HepG2 (cell line): ENCODE measurements at regions not wholly inside any gene's neighbourhood (a gene's known extent, or its start where the extent isn't known, plus 50 kb on each side); places are given as distances from the start of the nearest gene placed in this dataset.
A peak's percentile ranks its signal among the peaks of the same experiment; 100 is the strongest.

Source experiments
- ATF7 ChIP-seq, 2 experiments: fragments of 450-650 bp in 1 of 2; sonication (generic) in 1 of 2; formaldehyde crosslinking in 1 of 2; IDR thresholded peaks; 2 replicates each; pipeline versions ENCODE4 v1.4.0 to v1.6.1; 2016 to 2020; ENCODE audit warnings: antibody characterized with exemption in 1 of 2, mild to moderate bottlenecking in 1 of 2, missing genetic modification reagents in 1 of 2
- GABPA ChIP-seq, 2 experiments: IDR thresholded peaks; 2 replicates each; pipeline ENCODE4 v1.6.1; 2011 to 2016; ENCODE audit warnings: low read depth in 2 of 2, low read length in 1 of 2, missing biosample characterization in 1 of 2, missing genetic modification characterization in 1 of 2
- GMEB2 ChIP-seq: IDR thresholded peaks from 2 replicates; pipeline ENCODE4 v1.6.1; 2016; ENCODE audit warnings: missing biosample characterization, missing genetic modification reagents, low read depth
- JUND ChIP-seq: sonication (generic); formaldehyde crosslinking; IDR thresholded peaks from 2 replicates; pipeline ENCODE4 v1.8.0; 2022; ENCODE audit warnings: mild to moderate bottlenecking, missing genetic modification reagents
- MAF1 ChIP-seq: sonication (generic); formaldehyde crosslinking; IDR thresholded peaks from 2 replicates; pipeline ENCODE4 v1.5.0; 2020; ENCODE audit warnings: missing genetic modification reagents, borderline replicate concordance
- MAFK ChIP-seq, 2 experiments: IDR thresholded peaks in 1 of 2; conservative IDR thresholded peaks in 1 of 2; 2 replicates each; pipeline ENCODE4 v1.6.1; 2011; ENCODE audit warnings: improper control_type of control experiment in 2 of 2, low read length in 2 of 2
- PAX8 ChIP-seq: sonication (generic); formaldehyde crosslinking; IDR thresholded peaks from 2 replicates; pipeline ENCODE4 v1.8.0; 2022; ENCODE audit warnings: mild to moderate bottlenecking, missing genetic modification reagents, borderline replicate concordance
- PCBP1 ChIP-seq: fragments of 200-400 bp; formaldehyde crosslinking; IDR thresholded peaks from 2 replicates; pipeline ENCODE4 v1.6.1; 2017; ENCODE audit warnings: mild to moderate bottlenecking, low read depth, low read length, borderline replicate concordance
- RAD21 ChIP-seq: fragments of 450-650 bp; formaldehyde crosslinking; IDR thresholded peaks from 2 replicates; pipeline ENCODE4 v1.5.0; 2020; ENCODE audit warnings: mild to moderate bottlenecking
- RAD51 ChIP-seq: fragments of 450-650 bp; IDR thresholded peaks from 2 replicates; pipeline ENCODE4 v1.6.1; 2016; ENCODE audit warnings: borderline replicate concordance
- SMC3 ChIP-seq: IDR thresholded peaks from 2 replicates; pipeline ENCODE4 v1.6.1; 2011; ENCODE audit warnings: low read length, improper control_type of control experiment
- SMYD3 ChIP-seq: sonication (generic); formaldehyde crosslinking; IDR thresholded peaks from 2 replicates; pipeline ENCODE4 v1.8.1; 2023; ENCODE audit warnings: mild to moderate bottlenecking, missing genetic modification reagents
- SOX6 ChIP-seq, 2 experiments: fragments of 450-650 bp in 1 of 2; sonication (generic) in 1 of 2; formaldehyde crosslinking in 1 of 2; IDR thresholded peaks; 2 replicates each; pipeline versions ENCODE4 v1.4.0 to v1.6.1; 2017 to 2020; ENCODE audit warnings: antibody characterized with exemption in 1 of 2, mild to moderate bottlenecking in 1 of 2, missing genetic modification reagents in 1 of 2
- THAP11 ChIP-seq: IDR thresholded peaks from 2 replicates; pipeline ENCODE4 v1.6.1; 2016; ENCODE audit warnings: missing biosample characterization, missing genetic modification reagents
- THYN1 ChIP-seq: sonication (generic); formaldehyde crosslinking; IDR thresholded peaks from 2 replicates; pipeline ENCODE4 v1.8.1; 2023; ENCODE audit warnings: low read depth, mild to moderate bottlenecking, moderate library complexity, missing genetic modification reagents, borderline replicate concordance
- TIGD3 ChIP-seq: sonication (generic); formaldehyde crosslinking; IDR thresholded peaks from 2 replicates; pipeline ENCODE4 v1.5.1; 2020; ENCODE audit warnings: mild to moderate bottlenecking, missing genetic modification reagents, borderline replicate concordance
- ZFP37 ChIP-seq: sonication (generic); formaldehyde crosslinking; IDR thresholded peaks from 2 replicates; pipeline ENCODE4 v1.4.0; 2020; ENCODE audit warnings: missing genetic modification reagents, borderline replicate concordance
- ZHX1 ChIP-seq: sonication (generic); formaldehyde crosslinking; IDR thresholded peaks from 2 replicates; pipeline ENCODE4 v1.8.1; 2022; ENCODE audit warnings: low read depth, mild to moderate bottlenecking, missing genetic modification reagents
- ZKSCAN5 ChIP-seq: sonication (generic); formaldehyde crosslinking; IDR thresholded peaks from 2 replicates; pipeline ENCODE4 v1.5.1; 2020; ENCODE audit warnings: mild to moderate bottlenecking, missing genetic modification reagents
- ZNF10 ChIP-seq: sonication (generic); formaldehyde crosslinking; IDR thresholded peaks from 2 replicates; pipeline ENCODE4 v1.4.0; 2020; ENCODE audit warnings: mild to moderate bottlenecking, low read depth, missing genetic modification reagents, borderline replicate concordance
- ZNF143 ChIP-seq: sonication (generic); formaldehyde crosslinking; IDR thresholded peaks from 2 replicates; pipeline ENCODE4 v1.4.0; 2020; ENCODE audit warnings: missing genetic modification reagents
- ZNF235 ChIP-seq: sonication (generic); formaldehyde crosslinking; IDR thresholded peaks from 2 replicates; pipeline ENCODE4 v1.8.1; 2023; ENCODE audit warnings: mild to moderate bottlenecking, missing genetic modification reagents, borderline replicate concordance
- ZNF24 ChIP-seq: fragments of 450-650 bp; IDR thresholded peaks from 2 replicates; pipeline ENCODE4 v1.6.1; 2017; ENCODE audit warnings: antibody characterized with exemption, mild to moderate bottlenecking
- ZNF605 ChIP-seq: sonication (generic); formaldehyde crosslinking; IDR thresholded peaks from 2 replicates; pipeline ENCODE4 v1.8.0; 2022; ENCODE audit warnings: mild to moderate bottlenecking, missing genetic modification reagents

GRCh38 chr2:94753466-94753998 is 117.7 kb upstream of the TEKT4 start (continued):
- TF ChIP-seq RAD51 (0 out of 2 replicates have a peak, but pooled peaks have one; percentile 29), ZNF235 (no peak), GABPA (IDR thresholded peaks at IDR 0.05; ENCODE audit: low read depth, low read length) (no peak), GABPA (CRISPR knock-in tag; IDR thresholded peaks at IDR 0.05; ENCODE audit: low read depth) (no peak), ZKSCAN5 (CRISPR knock-in tag) (no peak), TIGD3 (CRISPR knock-in tag) (no peak), ZNF10 (CRISPR knock-in tag) (no peak), SMC3 (no peak), THYN1 (CRISPR knock-in tag) (no peak), PCBP1 (no peak), ATF7 (IDR thresholded peaks at IDR 0.05) (0 out of 2 replicates have a peak, but pooled peaks have one; percentile 7), ATF7 (CRISPR knock-in tag; IDR thresholded peaks at IDR 0.05) (no peak), SOX6 (IDR thresholded peaks at IDR 0.05) (0 out of 2 replicates have a peak, but pooled peaks have one; percentile 20), SOX6 (CRISPR knock-in tag; IDR thresholded peaks at IDR 0.05) (no peak), PAX8 (CRISPR knock-in tag) (no peak), SMYD3 (no peak), MAF1 (CRISPR knock-in tag) (no peak), GMEB2 (CRISPR knock-in tag) (no peak), JUND (no peak), ZNF143 (CRISPR knock-in tag) (no peak), MAFK (conservative IDR thresholded peaks at IDR 0.05 in 1 of 2, IDR thresholded peaks at IDR 0.05 in 1 of 2; ENCODE audit: low read length in 2 of 2) (no peak), ZFP37 (no peak), RAD21 (CRISPR knock-in tag) (no peak), THAP11 (CRISPR knock-in tag) (no peak), ZNF24 (no peak), ZNF605 (no peak), ZHX1 (CRISPR knock-in tag) (no peak)
